GM21529 (cell line): ENCODE measurements at regions not wholly inside any gene's neighbourhood (a gene's known extent, or its start where the extent isn't known, plus 50 kb on each side); places are given as distances from the start of the nearest gene placed in this dataset.

Experiments
- ATAC-seq: cut with Tn5 transposase; IDR thresholded peaks from one replicate; pipeline ENCODE4 v1.9.1; 2021; ENCODE audit not compliant: unreplicated experiment

- peak; percentile 88 for ATAC-seq
Measured at GRCh38 chr9:36728651-36729520, 156.2 kb downstream of the MELK start.

GRCh38 chr9:36729906-36730305, 157.2 kb downstream of the MELK start:
- no peak for ATAC-seq

DNA sequence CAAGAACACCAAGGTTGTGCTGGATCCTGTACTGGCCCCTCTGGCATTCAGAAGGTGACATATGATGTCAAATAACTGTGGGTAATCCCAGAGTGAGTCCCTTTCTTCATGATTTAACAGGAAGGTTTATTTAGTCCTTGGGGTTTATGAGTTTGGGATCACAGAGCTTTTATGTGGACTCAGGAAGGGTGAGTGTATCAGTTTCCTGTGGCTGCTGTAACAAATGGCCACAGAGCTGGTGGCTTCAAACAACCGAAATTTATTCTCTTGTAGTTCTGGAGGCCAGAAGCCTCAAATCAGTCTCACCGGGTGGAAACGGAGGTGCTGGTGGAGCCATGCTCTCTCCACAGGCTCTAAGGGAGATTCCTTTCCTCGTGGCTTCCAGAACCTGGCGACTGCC, 157.7 kb downstream of the MELK start:
- no peak for ATAC-seq

GRCh38 chr9:36731068-36731956, 158.6 kb downstream of the MELK start:
- ATAC-seq, result no peak

- ATAC-seq, result no peak
Measured at GRCh38 chr9:36734737-36735136, 162.0 kb downstream of the MELK start.

- ATAC-seq, result no peak
Measured at GRCh38 chr9:36736648-36737047, 164.0 kb downstream of the MELK start.

DNA sequence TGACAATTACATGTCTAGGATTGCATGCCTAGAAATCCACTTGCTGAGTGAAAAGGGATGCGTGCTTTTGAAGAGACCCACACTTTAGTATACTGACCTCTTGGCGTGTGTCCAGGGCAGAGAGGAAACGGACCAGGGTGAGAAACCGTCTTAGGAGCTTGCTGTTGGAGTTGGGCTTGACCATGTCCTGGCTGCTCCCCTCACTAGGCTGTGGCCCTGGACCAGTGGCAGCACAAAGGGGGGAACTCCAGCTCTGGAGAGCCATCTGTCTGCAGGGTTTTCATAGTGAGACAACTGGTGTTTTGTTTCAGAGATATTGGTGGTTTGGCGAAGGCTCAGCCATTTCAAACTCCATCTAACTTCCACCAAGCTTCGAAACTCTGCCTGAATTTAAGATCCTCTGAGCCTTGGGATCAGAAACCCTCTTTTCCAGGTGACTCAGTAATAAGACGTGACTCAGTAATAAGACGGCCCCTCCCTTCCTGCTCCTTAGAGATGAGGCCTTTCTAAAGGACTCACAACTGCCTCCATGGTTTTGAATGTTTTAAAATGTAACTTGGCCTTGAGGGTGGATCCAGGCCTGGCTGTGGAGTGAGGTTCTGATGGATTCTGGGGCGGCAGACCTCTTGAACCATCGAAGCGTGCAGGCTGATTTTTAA, 165.8 kb downstream of the MELK start:
- ATAC-seq, result no peak

DNA sequence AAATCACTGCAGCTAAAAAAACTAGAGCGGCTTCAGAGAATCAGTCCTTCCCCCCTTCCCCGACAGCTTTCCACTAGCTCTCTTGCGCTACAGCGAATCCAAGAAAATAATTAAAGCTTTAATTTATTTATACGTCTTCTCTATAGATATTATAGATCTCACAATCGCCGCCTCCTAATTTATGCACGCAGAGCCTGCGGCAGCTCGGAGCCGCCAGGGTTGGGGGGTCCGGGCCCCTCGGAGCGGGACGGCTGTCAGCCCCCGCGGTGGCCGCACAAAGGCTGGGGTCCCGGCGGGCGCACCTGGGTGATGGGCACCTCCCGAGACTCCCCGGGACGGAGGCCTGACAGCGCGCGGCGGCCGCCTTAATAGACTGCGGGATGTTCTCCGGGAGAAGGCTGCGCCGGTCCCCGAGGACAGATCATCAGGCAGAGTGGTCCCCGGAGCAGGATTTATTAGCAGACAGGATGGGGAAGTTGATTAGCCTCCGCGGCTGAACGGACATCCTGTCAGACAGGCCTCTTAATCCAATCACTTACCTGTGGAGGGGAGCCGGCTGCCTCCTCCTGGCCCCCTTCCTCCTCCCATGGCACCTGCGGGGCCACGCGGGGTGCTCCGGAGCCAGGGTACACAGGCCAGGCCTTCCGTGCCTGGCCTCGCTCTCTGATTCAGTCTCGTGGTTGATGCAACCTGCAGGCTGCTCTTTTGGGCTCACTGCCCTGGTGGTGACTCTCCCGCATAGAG, 166.8 kb downstream of the MELK start:
- ATAC-seq, result no peak

- ATAC-seq, result no peak
Measured at GRCh38 chr9:36742264-36742663, 169.6 kb downstream of the MELK start.

DNA sequence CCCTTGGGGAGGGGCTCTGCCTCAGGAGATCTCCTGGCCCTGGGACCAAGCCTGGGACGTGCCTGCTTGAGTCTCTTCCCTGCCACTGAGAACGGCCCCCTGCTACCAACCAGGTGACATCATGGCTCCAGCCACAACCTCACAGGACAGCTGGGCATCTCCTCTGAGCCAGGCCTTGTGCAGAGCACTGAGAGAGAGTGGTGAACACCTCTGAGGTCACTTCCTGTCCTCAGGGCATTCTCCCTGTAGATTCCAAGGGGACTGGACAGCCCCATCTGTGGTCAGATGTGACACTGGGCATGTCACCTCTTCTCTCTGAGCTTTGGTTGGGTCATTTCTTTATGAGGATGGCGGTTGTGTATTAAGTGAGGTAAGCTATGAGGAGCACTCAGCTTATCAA, 172.0 kb downstream of the MELK start:
- no peak for ATAC-seq

DNA sequence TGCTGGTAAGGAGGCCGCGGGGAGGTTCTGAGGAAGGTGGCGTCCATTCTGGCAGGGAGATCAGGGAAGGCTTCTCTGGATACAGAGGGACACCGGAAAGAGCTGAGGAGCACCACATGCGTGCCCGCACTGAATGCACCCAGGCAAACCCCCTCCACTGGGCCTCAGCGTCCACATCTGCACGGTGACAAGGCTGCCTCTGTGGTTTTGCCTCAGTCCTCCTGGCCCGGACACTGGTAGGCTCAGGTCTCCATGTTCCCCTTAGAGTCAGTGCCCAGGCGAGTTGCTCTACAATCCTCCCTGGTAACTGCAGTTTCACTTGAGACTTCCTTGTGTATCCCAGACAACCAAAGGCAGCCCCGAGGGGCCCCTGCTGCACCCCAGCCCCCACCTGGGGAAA, 173.3 kb downstream of the MELK start:
- ATAC-seq, result no peak

DNA sequence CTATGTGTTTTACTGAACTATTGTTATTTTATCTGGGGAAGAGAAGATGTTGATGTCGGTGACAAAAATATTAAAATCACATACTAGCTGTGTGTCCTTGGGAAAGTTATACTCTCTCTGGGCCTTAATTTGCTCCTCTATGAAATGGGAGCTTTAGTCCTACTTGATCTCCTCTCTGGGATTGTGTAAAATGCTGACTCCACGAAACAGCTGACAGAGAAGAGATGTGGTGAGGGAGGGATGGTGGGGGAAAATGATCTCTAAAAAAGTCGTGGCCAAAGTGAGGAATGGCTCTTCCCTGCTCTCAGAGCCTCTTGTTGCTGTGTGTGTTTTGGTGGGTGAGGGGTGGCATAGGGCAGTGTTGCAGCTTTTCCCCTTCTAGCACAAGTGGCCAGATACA, 173.7 kb downstream of the MELK start:
- ATAC-seq, result no peak

DNA sequence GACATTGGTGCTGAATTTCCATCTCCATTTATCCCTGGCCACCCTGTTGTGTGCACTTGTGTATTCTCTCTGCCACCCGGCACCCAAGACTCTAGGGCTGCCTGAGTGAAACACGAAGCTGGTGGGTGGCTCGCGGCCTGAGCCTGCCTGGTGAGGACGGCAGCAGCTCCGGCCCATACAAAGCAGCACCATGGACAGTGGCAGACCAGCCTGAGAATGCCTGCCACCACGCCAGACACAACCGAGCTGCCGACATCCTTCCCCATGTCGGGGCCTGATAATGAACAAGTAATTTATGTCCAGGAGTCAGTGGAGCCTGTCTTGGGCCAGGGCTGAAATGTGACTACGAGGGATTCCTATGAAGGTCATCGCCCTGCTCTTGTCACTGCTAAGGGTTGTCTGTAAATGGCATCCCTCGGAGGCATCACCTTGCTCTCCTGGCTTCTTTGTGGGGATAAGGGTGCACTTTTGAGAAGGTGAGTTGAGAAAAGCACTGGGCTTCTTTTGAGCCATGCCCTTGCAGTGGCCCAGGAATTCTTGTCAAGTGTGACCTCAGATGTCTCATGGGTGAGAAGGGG, 175.7 kb downstream of the MELK start:
- no peak for ATAC-seq

DNA sequence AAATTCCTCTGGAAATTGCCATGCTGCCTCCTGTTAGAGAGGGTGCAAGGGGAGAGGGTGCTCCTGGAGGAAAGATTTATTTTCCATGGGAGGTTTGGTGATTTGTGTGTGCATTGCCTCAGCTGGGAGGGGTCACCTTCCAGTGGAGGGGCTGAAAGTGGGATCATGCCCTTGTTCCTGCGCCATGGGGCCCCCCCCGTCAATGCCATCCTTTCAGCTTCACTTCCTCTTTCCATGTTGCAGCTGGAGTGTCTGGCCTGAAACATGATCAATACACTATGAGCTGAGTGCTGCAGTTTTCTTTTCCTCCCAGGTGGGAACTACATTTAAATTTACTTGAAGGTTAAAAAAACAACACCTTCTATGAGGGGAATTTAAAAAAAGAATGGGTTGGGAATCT, 176.8 kb downstream of the MELK start:
- ATAC-seq, result no peak

DNA sequence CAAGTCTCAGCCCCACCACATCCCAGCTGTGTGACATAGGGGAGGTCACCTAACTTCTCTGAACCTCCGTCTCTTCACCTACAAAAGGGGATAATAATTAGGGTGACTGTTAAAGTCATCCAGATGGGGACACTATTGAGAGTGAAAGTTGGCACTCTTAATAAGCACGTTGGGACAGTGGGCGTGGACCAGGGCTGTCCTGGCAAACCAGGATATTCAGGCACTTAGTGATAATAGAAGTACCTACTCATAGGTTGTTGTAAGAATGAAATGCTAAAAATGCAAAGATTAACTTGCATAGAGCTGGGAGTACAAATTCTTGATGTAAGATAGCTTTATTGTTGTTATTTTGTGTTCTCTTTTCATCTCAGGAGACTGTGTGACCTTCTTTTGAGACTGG, 177.9 kb downstream of the MELK start:
- no peak for ATAC-seq

GRCh38 chr9:36755019-36755418, 182.3 kb downstream of the MELK start:
- ATAC-seq, result no peak

- ATAC-seq, result no peak
Measured at GRCh38 chr9:36759141-36759540, 186.4 kb downstream of the MELK start.

DNA sequence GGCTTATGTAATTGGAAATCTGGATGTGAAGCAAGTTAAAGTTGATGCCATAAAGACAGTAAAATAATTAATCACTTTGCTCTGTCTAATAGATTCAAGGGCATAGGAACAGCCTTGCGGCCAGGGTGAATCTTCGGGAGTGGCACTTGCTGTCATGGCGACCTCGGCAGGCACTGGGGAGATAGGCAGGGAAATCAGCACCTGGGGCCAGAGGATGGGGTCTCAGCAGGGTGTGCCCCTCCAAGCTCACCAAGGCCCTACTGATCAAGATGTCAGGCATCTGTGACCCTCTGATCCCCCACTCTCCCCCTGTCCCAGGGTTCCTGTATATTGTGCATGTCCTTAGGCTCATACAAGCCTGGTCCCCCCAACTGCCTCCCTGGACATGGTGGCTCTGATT, 187.3 kb downstream of the MELK start:
- no peak for ATAC-seq

DNA sequence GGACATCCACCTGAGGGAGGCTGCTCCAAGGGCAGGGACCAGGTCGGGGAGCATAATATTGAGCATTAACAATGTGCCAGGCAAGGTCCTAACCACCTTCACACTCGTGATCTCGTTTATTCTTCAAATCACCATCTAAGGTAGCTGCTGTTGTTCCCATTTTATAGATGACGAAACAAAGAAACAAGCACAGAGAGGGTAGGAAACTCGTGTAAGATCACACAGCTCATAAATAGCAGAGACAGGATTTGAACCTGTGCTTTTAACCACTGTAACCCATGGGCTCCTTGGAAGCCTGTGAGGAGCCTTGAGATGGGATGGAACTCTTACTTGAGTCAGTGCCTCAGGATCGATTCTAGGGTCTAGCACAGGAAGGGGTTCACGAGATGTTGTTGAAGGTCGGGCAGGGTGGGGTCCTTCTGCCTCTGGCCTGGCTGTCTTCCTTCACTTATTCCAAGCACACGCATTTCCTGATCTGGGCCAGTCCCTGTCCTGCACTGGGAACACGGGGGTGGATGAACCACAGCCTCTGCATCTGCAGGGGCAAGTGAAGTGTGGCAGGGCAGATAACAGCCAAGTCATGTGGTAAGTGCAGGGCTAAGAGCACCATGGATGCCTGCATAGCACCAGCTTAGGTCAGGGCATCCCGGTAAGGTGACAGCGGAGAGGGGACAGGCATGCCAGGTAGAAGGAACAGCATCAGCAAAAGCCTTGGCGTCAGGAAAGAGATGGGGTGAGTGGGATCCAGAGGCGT, 188.1 kb downstream of the MELK start:
- ATAC-seq, result no peak

GRCh38 chr9:36762958-36763357, 190.3 kb downstream of the MELK start:
- ATAC-seq, result no peak
